Lung (tissue), 11 donors: ENCODE measurements at regions not wholly inside any gene's neighbourhood (a gene's known extent, or its start where the extent isn't known, plus 50 kb on each side); places are given as distances from the start of the nearest gene placed in this dataset.

Experiments
- ATAC-seq: fragments of 200-7000 bp; cut with Tn5 transposase; one replicate; pipeline ENCODE4 v1.9.1; 2020; ENCODE audit warnings: moderate number of reproducible peaks; ENCODE audit not compliant: insufficient read depth, low FRiP score
- DNase-seq, 3 donors: peaks; one replicate each; pipeline ENCODE4 v3.0.0-alpha.2; 2013 to 2017
- H3K27ac ChIP-seq, 2 donors: one replicate each; pipeline ENCODE4 v1.5.1; 2013; ENCODE audit warnings: mild to moderate bottlenecking in 2 of 2, moderate library complexity in 2 of 2, control low read depth in 1 of 2, inconsistent platforms in 1 of 2, low read depth in 1 of 2, low read length in 1 of 2
- H3K27me3 ChIP-seq, 3 donors: one replicate each; pipeline ENCODE4 v1.5.1; 2013; ENCODE audit warnings: low read length in 2 of 3; ENCODE audit not compliant: control insufficient read depth in 3 of 3, insufficient read depth in 3 of 3
- H3K36me3 ChIP-seq, 4 donors: one replicate each; pipeline ENCODE4 v1.5.1; 2013; ENCODE audit warnings: low read length in 4 of 4, mild to moderate bottlenecking in 1 of 4, moderate library complexity in 1 of 4; ENCODE audit not compliant: control insufficient read depth in 4 of 4, insufficient read depth in 4 of 4
- H3K4me1 ChIP-seq, 5 donors: one replicate each; pipeline ENCODE4 v1.5.1; 2013; ENCODE audit warnings: low read length in 5 of 5, mild to moderate bottlenecking in 2 of 5, moderate library complexity in 1 of 5; ENCODE audit not compliant: control insufficient read depth in 5 of 5, insufficient read depth in 5 of 5
- H3K4me3 ChIP-seq: one replicate; pipeline ENCODE4 v1.5.1; 2013; ENCODE audit warnings: mild to moderate bottlenecking, control low read depth, moderate library complexity
- H3K9ac ChIP-seq, 2 donors: one replicate each; pipeline ENCODE4 v1.5.1; 2013; ENCODE audit warnings: low read length in 2 of 2, control low read depth in 1 of 2; ENCODE audit not compliant: insufficient read depth in 1 of 2
- H3K9me3 ChIP-seq, 4 donors: one replicate each; pipeline ENCODE4 v1.5.1; 2013; ENCODE audit warnings: low read length in 3 of 4, mild to moderate bottlenecking in 1 of 4, moderate library complexity in 1 of 4; ENCODE audit not compliant: control insufficient read depth in 4 of 4, insufficient read depth in 3 of 4
- WGBS, 2 donors: extraction: QIAGEN DNeasy Blood & Tissue Kit; methylation state at CpG; one replicate each; pipeline ENCODE4 v1.1.7; 2013; 5-methylcytosine and 5-hydroxymethylcytosine counted together
- TF ChIP-seq, protein P1 (sequence below): IDR thresholded peaks from 2 replicates; pipeline ENCODE4 v1.5.1; 2012; ENCODE audit warnings: mild to moderate bottlenecking; ENCODE audit errors: control extremely low read depth, extremely low read depth
- donor health status: control.
- donor health status: control.
- donor health status: Bipolar disorder and iron deficiency.
- donor health status: healthy.
- donor health status: DM: yes; HTN: yes; CAD: no.

DNA sequence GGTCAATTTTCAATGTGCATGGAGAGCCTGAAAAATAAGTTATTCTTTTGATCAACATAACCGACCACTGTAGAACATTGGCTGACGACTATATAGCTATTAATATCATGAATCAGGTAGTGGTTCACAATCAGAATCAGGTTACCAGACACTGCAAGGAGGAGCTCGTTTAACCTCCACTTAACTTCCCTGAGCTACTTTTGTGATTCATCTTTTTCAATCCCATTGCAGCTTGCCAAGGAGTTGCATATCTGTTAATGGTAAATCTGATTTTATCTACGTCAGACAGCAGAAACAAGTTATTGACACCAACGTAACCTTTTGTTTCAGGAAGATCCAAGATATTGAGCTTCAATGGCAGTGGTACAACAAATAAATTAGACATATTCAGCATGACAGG, 2263.8 kb upstream of the ACO1 start:
- WGBS, 2 donors, result 61 to 70% methylated on average over 5 of the region's 5 CpGs
- no peak for ATAC-seq

DNA sequence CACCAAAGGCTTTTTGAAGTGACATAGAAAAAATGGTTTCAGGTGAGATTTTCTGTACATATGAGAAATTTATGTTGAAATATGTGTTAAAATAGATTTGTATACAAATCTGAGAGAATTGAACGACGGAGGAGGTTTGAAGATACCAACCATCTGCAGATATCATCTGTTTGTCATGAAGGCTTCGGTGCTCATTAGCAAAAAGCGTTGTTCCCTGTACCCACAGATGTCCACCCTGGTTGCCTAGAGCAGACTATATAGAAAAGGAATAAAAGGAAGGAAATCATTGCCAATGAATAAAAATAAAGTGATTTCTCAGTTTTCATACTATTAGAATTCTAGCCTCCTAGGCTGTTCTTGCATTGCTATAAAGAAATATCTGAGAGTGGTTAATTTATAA, 2262.8 kb upstream of the ACO1 start:
- no peak overlapping the region for H3K27ac ChIP-seq
- H3K9me3 ChIP-seq, result no peaks in the 10 kb centered on the region
- no peaks in the 10 kb centered on the region for H3K27me3 ChIP-seq
- ATAC-seq (no peak), DNase-seq (no peak)
- no peaks in the 10 kb centered on the region for H3K4me1 ChIP-seq
- no peak overlapping the region for H3K4me3 ChIP-seq
- no peak overlapping the region for H3K9ac ChIP-seq
- H3K36me3 ChIP-seq, result no peaks in the 10 kb centered on the region
- TF ChIP-seq, protein P1, sequence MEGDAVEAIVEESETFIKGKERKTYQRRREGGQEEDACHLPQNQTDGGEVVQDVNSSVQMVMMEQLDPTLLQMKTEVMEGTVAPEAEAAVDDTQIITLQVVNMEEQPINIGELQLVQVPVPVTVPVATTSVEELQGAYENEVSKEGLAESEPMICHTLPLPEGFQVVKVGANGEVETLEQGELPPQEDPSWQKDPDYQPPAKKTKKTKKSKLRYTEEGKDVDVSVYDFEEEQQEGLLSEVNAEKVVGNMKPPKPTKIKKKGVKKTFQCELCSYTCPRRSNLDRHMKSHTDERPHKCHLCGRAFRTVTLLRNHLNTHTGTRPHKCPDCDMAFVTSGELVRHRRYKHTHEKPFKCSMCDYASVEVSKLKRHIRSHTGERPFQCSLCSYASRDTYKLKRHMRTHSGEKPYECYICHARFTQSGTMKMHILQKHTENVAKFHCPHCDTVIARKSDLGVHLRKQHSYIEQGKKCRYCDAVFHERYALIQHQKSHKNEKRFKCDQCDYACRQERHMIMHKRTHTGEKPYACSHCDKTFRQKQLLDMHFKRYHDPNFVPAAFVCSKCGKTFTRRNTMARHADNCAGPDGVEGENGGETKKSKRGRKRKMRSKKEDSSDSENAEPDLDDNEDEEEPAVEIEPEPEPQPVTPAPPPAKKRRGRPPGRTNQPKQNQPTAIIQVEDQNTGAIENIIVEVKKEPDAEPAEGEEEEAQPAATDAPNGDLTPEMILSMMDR, result no peak
- 87 to 91% methylated on average over 4 of the region's 4 CpGs for WGBS, 2 donors

More for the DNA sequence above, 2263.8 kb upstream of the ACO1 start:
- H3K4me3 ChIP-seq, result no peak overlapping the region
- no peaks in the 10 kb centered on the region for H3K4me1 ChIP-seq
- TF ChIP-seq, protein P1, result no peak
- no peak overlapping the region for H3K9ac ChIP-seq
- no peaks in the 10 kb centered on the region for H3K9me3 ChIP-seq
- no peaks in the 10 kb centered on the region for H3K27me3 ChIP-seq
- H3K36me3 ChIP-seq, result no peaks in the 10 kb centered on the region
- no peak for DNase-seq
- H3K27ac ChIP-seq, result no peak overlapping the region

DNA sequence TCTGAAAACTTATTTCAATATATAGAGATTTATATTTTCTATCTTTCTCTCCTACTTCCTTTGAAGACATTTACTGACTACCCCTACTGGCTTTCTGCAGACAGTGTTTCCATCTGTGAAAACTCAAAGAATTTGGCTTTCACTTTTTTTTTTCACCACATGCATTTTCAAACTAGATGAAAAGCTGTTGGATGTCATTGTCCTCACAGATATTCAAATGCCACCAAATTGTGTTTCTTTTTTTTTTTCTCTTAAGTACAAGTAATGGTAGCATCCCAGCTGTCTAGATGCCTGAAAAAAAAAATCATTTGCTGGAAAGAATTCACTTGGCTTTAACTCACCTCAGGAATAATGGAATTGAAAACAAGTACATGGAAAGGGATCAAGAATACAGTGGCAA, 2258.6 kb upstream of the ACO1 start:
- H3K4me3 ChIP-seq, result no peak overlapping the region
- ATAC-seq, result no peak
- H3K27ac ChIP-seq, result no peak overlapping the region
- H3K36me3 ChIP-seq, result no peaks in the 10 kb centered on the region
- DNase-seq, result no peak
- TF ChIP-seq, protein P1, result no peak
- H3K27me3 ChIP-seq, result no peaks in the 10 kb centered on the region
- no peaks in the 10 kb centered on the region for H3K9me3 ChIP-seq
- H3K9ac ChIP-seq, result no peak overlapping the region
- no peaks in the 10 kb centered on the region for H3K4me1 ChIP-seq

DNA sequence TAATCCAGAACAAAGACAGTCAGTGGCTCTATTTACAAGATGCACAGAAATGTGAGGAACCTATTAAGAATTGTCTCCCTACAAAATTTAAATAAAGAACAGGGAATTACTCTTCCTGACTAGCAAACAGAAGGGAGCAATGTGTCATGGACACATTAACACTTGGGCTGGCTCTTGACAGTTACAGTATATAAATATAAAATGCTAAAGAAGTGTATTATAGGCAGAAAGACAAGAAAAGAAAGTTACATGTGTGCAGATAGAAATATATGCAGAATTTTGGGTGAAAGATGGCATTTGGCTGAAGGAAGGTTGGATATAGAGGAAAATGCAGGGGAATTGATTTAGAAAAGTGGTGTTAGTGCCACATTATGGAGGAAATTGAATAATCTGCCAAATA, 2257.1 kb upstream of the ACO1 start:
- H3K4me3 ChIP-seq, result no peak overlapping the region
- no peak overlapping the region for H3K9ac ChIP-seq
- DNase-seq (no peak), ATAC-seq (no peak)
- H3K27me3 ChIP-seq, result no peaks in the 10 kb centered on the region
- TF ChIP-seq, protein P1, result no peak
- H3K4me1 ChIP-seq, result no peaks in the 10 kb centered on the region
- H3K9me3 ChIP-seq, result no peaks in the 10 kb centered on the region
- no peak overlapping the region for H3K27ac ChIP-seq
- H3K36me3 ChIP-seq, result no peaks in the 10 kb centered on the region
